K562 (cell line): ENCODE measurements at regions not wholly inside any gene's neighbourhood (a gene's known extent, or its start where the extent isn't known, plus 50 kb on each side); places are given as distances from the start of the nearest gene placed in this dataset.

Experiments
- ATAC-seq: fragments of 200-7000 bp; cut with Tn5 transposase; 3 replicates; pipeline ENCODE4 v1.9.1; 2020; ENCODE audit warnings: moderate library complexity
- BruUV-seq: library from RNA; stranded (reverse); fragments of 400-500 nt; replicated peaks from 2 replicates; lab custom pipeline; 2021; lab: Mats Ljungman, UMichigan
- CTCF ChIA-PET: fragments of 300-600 bp; formaldehyde crosslinking; extraction: SDS; loops from one replicate; lab custom pipeline; 2021; ENCODE audit warnings: low intra/inter-chr PET ratio; lab: Yijun Ruan, JAX
- POLR2A ChIA-PET: fragments of 300-600, 350-650 bp; sonication (Branson Sonifier 250); formaldehyde crosslinking; extraction: SDS; loops from one replicate; lab custom pipeline; 2021; ENCODE audit warnings: antibody characterized with exemption, inconsistent platforms; lab: Yijun Ruan, JAX
- DNase-seq, 4 experiments: peaks; one replicate each; pipeline versions ENCODE4 v3.0.0 to v3.0.0-alpha.2; 2011 to 2018; ENCODE audit warnings: low spot score in 3 of 4, mixed read lengths in 3 of 4; ENCODE audit errors: extremely low read depth in 1 of 4
- FAIRE-seq: peaks from 2 replicates; lab custom pipeline; 2011; peaks lifted over from hg19 to GRCh38; lab: Jason Lieb, UNC
- H2AFZ ChIP-seq: 2 replicates; pipeline ENCODE4 v1.6.0; 2011; ENCODE audit warnings: low read depth, low read length, control low read depth, inconsistent platforms
- H3K27ac ChIP-seq: fragments of 200-600 bp; 3 replicates; pipeline ENCODE4 v1.8.0; 2011; ENCODE audit warnings: low read depth, mild to moderate bottlenecking, control low read depth, inconsistent platforms, low read length, moderate library complexity, mixed read lengths; ENCODE audit errors: extremely low read depth
- H3K27me3 ChIP-seq, 2 experiments: fragments of 300-600 bp in 1 of 2; 2 replicates in 1 of 2; 3 replicates in 1 of 2; pipeline versions ENCODE4 v1.6.0 to v1.8.0; 2011; ENCODE audit warnings: inconsistent platforms in 2 of 2, low read length in 2 of 2, mild to moderate bottlenecking in 1 of 2, mixed read lengths in 1 of 2, moderate library complexity in 1 of 2; ENCODE audit not compliant: control insufficient read depth in 2 of 2, insufficient read depth in 2 of 2
- H3K36me3 ChIP-seq: fragments of 300-600 bp; 3 replicates; pipeline ENCODE4 v1.8.0; 2011; ENCODE audit warnings: mild to moderate bottlenecking, low read length, inconsistent platforms; ENCODE audit not compliant: control insufficient read depth, insufficient read depth
- H3K4me1 ChIP-seq, 2 experiments: fragments of 200-600 bp in 1 of 2; replicated peaks in 1 of 2; 2 replicates in 1 of 2; 3 replicates in 1 of 2; pipeline versions ENCODE4 v1.5.1 to v1.8.0; 2011; ENCODE audit warnings: inconsistent platforms in 2 of 2, low read length in 2 of 2, mild to moderate bottlenecking in 1 of 2, mixed read lengths in 1 of 2, moderate library complexity in 1 of 2; ENCODE audit not compliant: control insufficient read depth in 2 of 2, insufficient read depth in 2 of 2
- H3K4me2 ChIP-seq: 2 replicates; pipeline ENCODE4 v1.6.1; 2011; ENCODE audit warnings: low read length, control low read depth, inconsistent platforms, mixed read lengths; ENCODE audit not compliant: insufficient read depth
- H3K4me3 ChIP-seq: fragments of 200-600 bp; sonication (generic), shearing (Covaris generic); 2 replicates; pipeline ENCODE4 v1.5.1; 2016; ENCODE audit warnings: control low read depth, inconsistent platforms
- H3K79me2 ChIP-seq: fragments of 200-600 bp; 3 replicates; pipeline ENCODE4 v1.8.0; 2011; ENCODE audit warnings: low read length, inconsistent platforms; ENCODE audit not compliant: control insufficient read depth, insufficient read depth
- H3K9ac ChIP-seq, 2 experiments: 2 replicates each; pipeline versions ENCODE4 v1.6.0 to v1.6.1; 2011; ENCODE audit warnings: low read depth in 2 of 2, low read length in 2 of 2, control low read depth in 1 of 2, inconsistent platforms in 1 of 2, mild to moderate bottlenecking in 1 of 2, mixed read lengths in 1 of 2; ENCODE audit not compliant: insufficient read depth in 1 of 2
- H3K9me1 ChIP-seq: one replicate; pipeline ENCODE4 v1.6.0; 2011; ENCODE audit warnings: inconsistent platforms, mild to moderate bottlenecking, low read length, moderate library complexity; ENCODE audit not compliant: control insufficient read depth, insufficient read depth
- H3K9me3 ChIP-seq: replicated peaks from 2 replicates; pipeline ENCODE4 v1.5.1; 2011; ENCODE audit warnings: low read depth, low read length, inconsistent platforms; ENCODE audit not compliant: control insufficient read depth, insufficient read depth
- H4K20me1 ChIP-seq: replicated peaks from 2 replicates; pipeline ENCODE4 v1.6.1; 2011; ENCODE audit warnings: low read length, inconsistent platforms, mixed read lengths; ENCODE audit not compliant: control insufficient read depth, insufficient read depth
- CTBP1 ChIP-seq: fragments of 450-650 bp; IDR thresholded peaks from 2 replicates; pipeline ENCODE4 v1.6.1; 2016; ENCODE audit warnings: borderline replicate concordance
- GTF3C2 ChIP-seq: IDR thresholded peaks from 3 replicates; pipeline ENCODE4 v1.6.1; 2011; ENCODE audit warnings: borderline replicate concordance, mild to moderate bottlenecking, moderate library complexity; ENCODE audit not compliant: insufficient read length; ENCODE audit errors: extremely low read depth
- IRF2 ChIP-seq: sonication (generic); formaldehyde crosslinking; IDR thresholded peaks from 2 replicates; pipeline ENCODE4 v1.8.1; 2022; ENCODE audit warnings: mild to moderate bottlenecking, missing genetic modification reagents
- MAFG ChIP-seq: fragments of 450-650 bp; conservative IDR thresholded peaks from 2 replicates; pipeline ENCODE4 v1.6.1; 2016; ENCODE audit warnings: missing genetic modification characterization, missing compliant biosample characterization
- MCM5 ChIP-seq: fragments of 450-650 bp; IDR thresholded peaks from 2 replicates; pipeline ENCODE4 v1.6.1; 2016; ENCODE audit warnings: low read depth
- MYC ChIP-seq, 2 experiments: fragments of 250-450 bp in 1 of 2; sonication (Bioruptor Pico) in 1 of 2; IDR thresholded peaks; 2 replicates each; pipeline versions ENCODE4 v1.5.1 to v1.6.1; 2012 to 2021; ENCODE audit warnings: low read depth in 2 of 2, borderline replicate concordance in 1 of 2, improper control_type of control experiment in 1 of 2, low read length in 1 of 2, mild to moderate bottlenecking in 1 of 2, moderate library complexity in 1 of 2
- RB1 ChIP-seq: fragments of 450-650 bp; IDR thresholded peaks from 2 replicates; pipeline ENCODE4 v1.6.1; 2017; ENCODE audit warnings: low read depth, mild to moderate bottlenecking
- SMARCA4 ChIP-seq: fragments of 450-650 bp; IDR thresholded peaks from 2 replicates; pipeline ENCODE4 v1.6.1; 2016
- TAF7 ChIP-seq: fragments of 450-650 bp; IDR thresholded peaks from 2 replicates; pipeline ENCODE4 v1.6.1; 2016; ENCODE audit warnings: missing genetic modification characterization, missing compliant biosample characterization
- TFE3 ChIP-seq: fragments of 450-650 bp; formaldehyde crosslinking; IDR thresholded peaks from 2 replicates; pipeline ENCODE4 v1.4.0; 2020; ENCODE audit warnings: mild to moderate bottlenecking, mixed read lengths
- THRB ChIP-seq: fragments of 450-650 bp; formaldehyde crosslinking; conservative IDR thresholded peaks from 2 replicates; pipeline ENCODE4 v1.4.0; 2022; ENCODE audit warnings: mild to moderate bottlenecking, missing genetic modification characterization
- ZBTB12 ChIP-seq: fragments of 250-450 bp; sonication (Bioruptor Pico); IDR thresholded peaks from 2 replicates; pipeline ENCODE4 v1.4.0; 2020
- ZBTB2 ChIP-seq: fragments of 450-650 bp; IDR thresholded peaks from 2 replicates; pipeline ENCODE4 v1.6.1; 2016; ENCODE audit warnings: antibody characterized with exemption
- ZC3H8 ChIP-seq: fragments of 450-650 bp; IDR thresholded peaks from 2 replicates; pipeline ENCODE4 v1.6.1; 2017
- ZNF274 ChIP-seq: IDR thresholded peaks from 2 replicates; pipeline ENCODE4 v1.6.1; 2011; ENCODE audit warnings: low read depth, mild to moderate bottlenecking, low read length, moderate library complexity, borderline replicate concordance
- WGBS: fragments of 100-300 bp; shearing (Covaris generic); methylation state at CpG from one replicate; pipeline ENCODE4 v1.1.6; 2016; ENCODE audit warnings: low coverage, mixed read lengths; ENCODE audit not compliant: insufficient coverage; ENCODE audit errors: missing lambda C conversion rate; 5-methylcytosine and 5-hydroxymethylcytosine counted together
- in situ Hi-C: fragments of 300-500 bp; cut with MboI; formaldehyde crosslinking; loops from 4 replicates; pipeline ENCODE4 v1.15.0; 2018; ENCODE audit warnings: inconsistent platforms, mixed read lengths
- intact Hi-C: fragments of 100-400 bp; cut with micrococcal nuclease; formaldehyde crosslinking; loops from 2 replicates; pipeline ENCODE4 v1.14.2; 2022

- Histone ChIP-seq H3K36me3 (no peaks in the 10 kb centered on the region), H3K27me3 (no peaks in the 10 kb centered on the region), H3K79me2 (no peaks in the 10 kb centered on the region), H3K9me1 (no peaks in the 10 kb centered on the region), H4K20me1 (no peaks in the 10 kb centered on the region), H3K4me3 (no peak overlapping the region), H3K4me1 (no peaks in the 10 kb centered on the region), H3K9ac (no peak overlapping the region), H3K27ac (no peak overlapping the region), H3K4me2 (no peak overlapping the region), H2AFZ (no peak overlapping the region), H3K9me3 (no peaks in the 10 kb centered on the region)
- no peak for DNase-seq
- BruUV-seq, result no TSS peak
- FAIRE-seq, result no peak
- intact Hi-C loops, result no loop called here
- ATAC-seq, result no peak
- CTCF ChIA-PET, result interaction anchor here (0.7 kb wide), 1 partner anchor 13 kb away, joined by 4 read pairs; no protein-coding TSS in a partner anchor
- POLR2A ChIA-PET, result no interaction called here
- in situ Hi-C loops, result no loop called here
- WGBS, result 0% methylated on average over 1 of the region's 1 CpG
- TF ChIP-seq MCM5 (no peak), ZC3H8 (no peak), CTBP1 (no peak), IRF2 (CRISPR knock-in tag) (no peak), ZNF274 (no peak), TFE3 (CRISPR knock-in tag) (no peak), ZBTB12 (no peak), GTF3C2 (no peak), MYC (IDR thresholded peaks at IDR 0.05; ENCODE audit: low read depth, low read length) (no peak), MYC (CRISPR knock-in tag; IDR thresholded peaks at IDR 0.05; ENCODE audit: borderline replicate concordance, low read depth) (no peak), THRB (CRISPR knock-in tag) (no peak), RB1 (no peak), MAFG (no peak), TAF7 (tag) (no peak), SMARCA4 (no peak), ZBTB2 (no peak)
Observed at GRCh38 chr2:16339206-16339605, 326.4 kb downstream of the CYRIA start.
